OCI-M2 (cell line): ENCODE measurements at regions not wholly inside any gene's neighbourhood (a gene's known extent, or its start where the extent isn't known, plus 50 kb on each side); places are given as distances from the start of the nearest gene placed in this dataset.

Experiments
- DNase-seq: peaks from one replicate; lab custom pipeline; 2025; ENCODE audit not compliant: unreplicated experiment; lab: John Stamatoyannopoulos, UW

DNA sequence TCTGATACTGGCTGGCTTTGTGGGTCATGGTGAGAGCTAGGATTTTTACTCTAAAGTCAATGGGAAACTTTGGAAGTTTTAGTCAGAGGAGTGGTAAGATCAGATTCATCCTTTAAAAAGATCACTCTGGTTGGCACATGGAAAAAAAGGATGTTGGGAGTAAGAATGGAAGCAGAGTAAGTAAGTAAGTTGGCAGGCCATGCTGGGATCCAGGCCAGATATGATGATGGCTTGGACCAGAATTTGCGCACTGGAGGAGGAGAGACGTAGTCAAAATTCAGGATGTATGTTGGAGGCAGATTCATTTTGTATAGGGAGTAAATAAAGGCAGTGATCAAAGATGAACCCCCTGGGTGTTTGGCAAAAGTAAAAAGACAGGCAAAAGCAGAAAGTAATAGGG is 283.3 kb upstream of the THSD7B start:
- no peak for DNase-seq

DNA sequence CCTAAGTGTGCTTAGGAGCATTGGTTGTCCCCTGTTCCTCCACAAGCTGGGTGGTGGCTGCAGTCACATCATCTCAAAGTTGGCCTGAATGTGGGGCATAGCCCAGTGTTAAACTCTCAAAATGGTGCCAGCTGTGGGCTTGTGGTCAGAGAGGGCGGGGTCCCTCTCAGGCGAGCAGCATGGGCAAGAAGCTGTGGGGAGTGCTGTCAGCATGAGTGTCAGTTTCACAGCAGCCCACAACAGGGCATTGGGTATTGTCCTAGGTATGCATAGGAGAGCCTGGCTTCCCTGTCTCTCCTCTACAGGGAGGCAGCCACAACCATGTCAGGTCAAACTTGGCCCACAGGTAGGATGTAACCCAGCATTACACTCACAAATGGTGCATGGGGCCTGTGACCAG is 285.6 kb upstream of the THSD7B start:
- no peak for DNase-seq

- no peak for DNase-seq
These were observed 296.5 kb upstream of the THSD7B start for GRCh38 chr2:136468799-136469369.

DNA sequence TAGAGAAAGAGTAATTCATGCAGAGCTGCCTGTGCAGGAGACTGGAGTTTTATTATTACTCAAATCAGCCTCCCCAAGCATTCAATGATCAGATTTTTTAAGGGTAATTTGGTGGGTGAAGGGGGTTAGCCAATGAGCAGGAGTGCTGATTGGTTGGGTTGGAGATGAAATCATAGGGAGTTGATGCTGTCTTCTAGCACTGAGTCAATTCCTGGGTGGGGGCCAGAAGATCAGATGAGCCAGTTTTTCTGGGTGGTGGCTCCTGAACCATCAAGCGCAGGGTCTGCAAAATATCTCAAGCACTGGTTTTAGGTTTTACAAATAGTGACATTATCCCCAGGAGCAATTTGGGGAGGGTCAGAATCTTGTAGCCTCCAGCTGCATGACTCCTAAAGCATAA is 312.8 kb upstream of the THSD7B start:
- no peak for DNase-seq

GRCh38 chr2:136448986-136449780 is 316.2 kb upstream of the THSD7B start:
- no peak for DNase-seq

DNA sequence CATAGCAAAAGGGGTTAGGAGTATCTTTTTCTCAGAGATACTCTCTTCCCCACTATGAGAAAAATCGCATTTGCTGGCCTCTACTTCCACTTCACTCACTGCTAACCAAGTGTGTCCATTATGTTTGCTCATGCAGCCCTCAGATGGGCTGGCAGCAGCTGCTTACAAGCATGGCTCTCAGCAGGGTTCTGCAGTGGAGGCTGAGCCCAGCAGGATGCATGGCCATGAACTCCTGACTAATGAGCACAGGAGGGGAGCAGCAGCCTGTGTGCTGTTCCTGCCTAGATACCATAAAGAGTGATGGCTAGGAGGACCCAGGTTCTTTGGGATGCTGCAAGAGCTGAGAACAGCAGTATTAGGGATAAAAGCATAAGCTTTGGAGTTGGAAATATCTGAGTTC is 316.9 kb upstream of the THSD7B start:
- no peak for DNase-seq

DNA sequence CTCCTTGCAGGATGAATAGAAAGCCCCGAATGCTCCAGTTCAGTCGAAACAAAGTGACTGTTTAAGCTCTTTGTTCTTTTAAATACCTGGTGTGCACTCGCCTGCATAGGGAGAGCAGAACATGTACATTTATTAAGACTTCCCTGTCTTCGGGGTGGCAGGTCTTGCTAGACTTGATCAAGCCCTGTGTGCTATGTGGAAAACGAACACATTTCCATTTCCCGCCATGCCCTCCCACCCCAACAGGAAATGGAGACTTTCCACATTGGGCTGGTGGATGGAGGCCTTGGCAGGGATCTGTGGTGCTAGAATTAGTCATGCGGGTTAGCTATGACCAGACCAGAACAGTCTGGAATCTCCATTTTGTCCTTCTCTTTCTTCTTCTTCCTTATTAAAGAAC is 321.0 kb upstream of the THSD7B start:
- DNase-seq, result no peak

DNA sequence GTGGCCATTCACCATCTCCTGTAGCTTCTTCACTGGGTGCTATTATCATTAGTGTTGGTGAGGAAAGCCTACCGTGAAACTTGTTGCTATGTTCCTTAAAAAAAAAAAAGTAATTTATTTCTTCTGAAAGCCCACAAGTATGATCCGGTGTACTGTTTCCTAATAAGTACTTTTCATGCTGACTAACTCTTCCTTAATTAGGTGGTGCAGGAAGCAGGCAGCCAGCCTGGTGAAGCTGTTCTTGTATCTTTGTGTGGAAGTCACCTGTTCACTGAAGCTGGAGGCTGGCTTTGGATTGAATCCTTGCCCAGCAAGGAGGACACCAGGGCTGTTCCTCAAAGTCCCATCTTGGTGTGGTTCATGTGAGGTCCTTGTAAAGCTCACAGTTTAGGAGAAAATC is 321.7 kb upstream of the THSD7B start:
- no peak for DNase-seq

DNA sequence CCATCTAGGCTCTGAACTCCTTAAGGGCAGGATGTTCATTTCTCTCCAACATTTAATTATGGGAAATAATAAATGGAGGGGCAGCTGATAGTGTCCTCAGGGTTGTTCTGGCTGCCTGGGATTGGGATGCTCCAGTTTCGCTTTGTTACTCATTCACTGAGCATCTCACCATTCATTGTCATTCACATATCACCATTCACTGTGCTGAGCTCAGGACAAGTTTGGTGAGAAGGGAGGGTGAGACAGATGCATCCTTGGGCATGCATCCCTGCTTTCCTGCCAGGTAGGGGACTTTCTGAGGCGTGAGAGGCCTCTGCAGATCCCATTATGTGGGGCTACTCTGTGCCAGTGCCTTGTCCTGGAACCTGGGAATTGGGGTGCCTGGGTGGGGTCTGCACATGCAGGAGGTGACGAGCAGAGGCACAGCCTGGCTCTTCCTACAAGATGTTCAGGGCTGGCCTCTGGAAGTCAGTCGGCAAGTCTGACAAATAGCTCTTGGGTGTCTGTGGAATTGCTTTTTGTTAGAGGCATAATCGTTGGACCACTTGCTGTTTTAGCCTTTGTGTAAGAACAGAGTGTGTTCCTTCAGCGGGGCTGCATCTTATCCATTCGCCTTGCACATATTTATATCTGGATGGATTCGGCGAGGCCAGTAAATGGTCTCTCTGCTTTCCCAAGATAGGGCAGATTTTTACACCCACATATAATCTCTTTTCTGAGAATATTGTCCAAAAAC is 323.2 kb upstream of the THSD7B start:
- no peak for DNase-seq

GRCh38 chr2:136439064-136439676 is 321.2 kb upstream of the CXCR4 start:
- no peak for DNase-seq

- DNase-seq, result no peak
These were observed 319.5 kb upstream of the CXCR4 start for GRCh38 chr2:136437461-136437860.

GRCh38 chr2:136436936-136437335 is 319.0 kb upstream of the CXCR4 start:
- DNase-seq, result no peak

DNA sequence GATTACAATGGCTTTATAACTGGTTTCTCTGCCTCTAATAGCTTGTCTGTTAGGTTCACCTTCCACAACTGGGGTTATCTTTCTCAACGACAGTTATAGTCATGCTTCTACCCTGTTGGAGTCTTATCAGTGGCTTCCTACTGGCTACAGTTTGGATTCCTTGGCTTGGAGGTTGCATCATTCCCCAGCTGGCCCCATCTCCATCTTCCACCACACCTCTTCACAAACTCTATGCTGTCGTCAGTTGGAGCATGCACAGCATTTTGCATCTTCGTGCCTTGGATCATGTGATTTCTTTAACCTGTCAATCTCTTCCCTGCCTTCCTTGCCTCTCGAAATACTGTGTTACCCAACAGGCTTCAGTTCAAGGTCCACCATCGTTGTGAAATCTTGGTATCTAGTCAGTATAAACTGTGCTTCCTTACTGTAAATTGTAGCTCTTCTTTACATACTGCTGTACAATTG is 316.3 kb upstream of the CXCR4 start:
- no peak for DNase-seq

- no peak for DNase-seq
These were observed 315.3 kb upstream of the CXCR4 start for GRCh38 chr2:136433261-136433660.

DNA sequence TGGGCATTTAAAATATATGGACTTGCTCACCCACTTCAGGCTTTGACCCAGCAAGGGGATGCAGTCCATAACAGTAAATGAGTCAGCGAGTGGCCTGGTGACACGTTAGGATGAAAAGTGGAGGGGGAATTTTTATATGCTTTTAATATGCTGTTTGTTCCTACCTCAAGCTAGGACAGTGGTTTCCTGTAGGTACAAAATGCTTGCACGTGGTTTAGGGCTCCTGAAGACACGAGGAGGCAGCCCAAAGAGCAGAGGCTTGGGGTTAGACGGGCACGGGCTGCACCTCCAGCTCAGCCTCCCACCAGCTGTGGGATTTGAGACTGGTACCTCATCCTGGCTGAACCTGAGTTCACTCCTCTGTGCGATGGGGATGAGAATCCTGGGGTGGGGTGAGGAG is 306.2 kb upstream of the CXCR4 start:
- DNase-seq, result no peak

DNA sequence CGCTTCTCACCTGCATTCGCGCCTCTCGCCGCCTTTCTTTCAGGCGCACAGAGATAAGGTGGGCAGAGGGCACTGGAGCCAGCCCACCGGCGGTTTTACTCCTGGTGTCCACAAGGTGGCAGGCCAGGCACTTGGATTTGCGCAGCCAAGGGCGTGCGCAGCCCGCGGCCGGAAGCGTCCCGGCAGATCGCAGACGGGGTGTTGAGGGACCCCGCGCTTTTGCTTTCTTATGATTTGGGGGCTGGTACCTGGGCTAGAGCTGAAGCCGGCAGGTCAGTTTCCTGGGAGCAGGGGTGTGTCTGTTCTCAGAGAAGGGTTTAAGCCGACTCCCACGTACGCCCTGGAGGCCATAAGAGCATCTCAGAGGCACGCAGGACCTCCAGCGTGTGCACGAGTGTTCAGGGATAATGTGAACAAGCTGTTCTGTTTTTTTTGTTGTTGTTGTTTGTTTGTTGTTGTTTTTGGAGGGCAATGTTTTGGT is 305.6 kb upstream of the CXCR4 start:
- no peak for DNase-seq

DNA sequence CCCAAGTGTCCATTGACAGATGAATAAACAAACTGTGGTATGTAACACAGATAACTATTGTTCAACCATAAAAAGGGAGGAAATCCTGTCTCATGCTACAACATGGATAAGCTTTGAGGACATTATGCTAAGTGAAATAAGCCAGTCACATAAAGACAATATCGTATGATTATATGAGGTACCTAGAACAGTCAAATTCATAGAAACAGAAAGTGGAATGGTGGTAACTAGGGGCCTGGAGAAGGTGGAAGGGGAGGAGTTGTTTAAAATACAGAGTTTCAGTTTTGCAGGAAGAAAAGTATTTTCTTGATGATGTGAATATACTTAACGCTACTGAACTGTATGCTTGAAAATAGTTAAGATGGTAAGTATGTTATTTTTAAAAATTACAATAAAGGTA is 304.6 kb upstream of the CXCR4 start:
- no peak for DNase-seq

DNA sequence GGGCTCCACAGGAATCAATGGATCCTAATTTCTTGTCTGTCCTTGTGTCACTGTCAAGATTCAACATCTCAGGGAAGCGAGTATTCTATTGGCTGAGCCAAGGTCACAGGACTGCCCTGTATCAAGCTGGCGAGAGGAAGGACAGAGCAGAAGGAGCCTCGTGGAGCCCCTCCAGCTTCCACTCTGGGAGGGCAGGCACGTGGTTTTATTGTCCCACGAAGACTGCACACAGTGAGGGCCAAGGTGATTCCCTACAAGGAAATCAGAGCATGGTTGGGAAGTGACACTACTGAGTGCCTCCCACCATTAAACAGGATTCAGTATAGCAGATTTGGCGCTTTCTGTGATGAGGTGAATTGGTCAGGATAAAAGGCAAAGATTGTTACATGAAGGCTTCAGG is 302.4 kb upstream of the CXCR4 start:
- no peak for DNase-seq

DNA sequence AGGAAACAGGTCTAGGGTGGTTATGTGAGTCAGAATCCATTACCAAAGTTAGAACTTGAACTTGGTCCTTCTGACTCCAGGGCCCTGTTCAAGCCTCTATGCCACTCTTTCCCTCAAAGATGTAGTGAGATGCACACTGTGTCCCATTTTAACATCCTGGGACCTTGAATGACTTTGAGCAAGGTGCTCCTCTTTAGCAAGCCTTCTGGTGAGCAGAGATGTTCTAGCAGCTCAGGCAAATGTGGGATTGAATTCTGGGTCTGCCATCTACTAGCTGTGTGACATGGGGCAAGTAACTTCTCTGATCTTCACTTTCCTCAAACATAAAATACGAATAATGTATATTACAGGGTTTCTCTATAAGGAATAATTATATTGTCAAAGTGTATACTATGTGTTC is 294.0 kb upstream of the CXCR4 start:
- no peak for DNase-seq

- DNase-seq, result no peak
These were observed 292.7 kb upstream of the CXCR4 start for GRCh38 chr2:136410673-136411072.

DNA sequence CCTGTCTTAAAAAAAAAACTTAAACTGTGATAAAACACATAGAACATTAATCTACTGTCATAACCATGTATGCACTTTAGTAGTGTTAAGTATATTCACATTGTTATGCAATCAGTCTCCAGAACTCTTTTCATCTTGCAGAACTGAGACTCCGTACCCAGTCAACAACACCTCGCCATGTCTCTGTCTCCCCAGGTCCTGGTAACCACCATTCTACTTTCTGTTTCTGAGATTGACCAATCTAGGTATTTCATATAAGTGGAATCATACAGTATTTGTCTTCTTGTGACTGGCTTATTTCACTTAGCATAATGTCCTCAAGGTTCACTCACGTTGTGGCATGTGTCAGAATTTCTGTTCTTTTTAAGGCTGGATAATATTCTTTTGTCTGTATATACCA is 290.8 kb upstream of the CXCR4 start:
- no peak for DNase-seq

GRCh38 chr2:136407952-136408318 is 290.0 kb upstream of the CXCR4 start:
- no peak for DNase-seq
